HTR-8/SVneo (cell line): ENCODE measurements at regions not wholly inside any gene's neighbourhood (a gene's known extent, or its start where the extent isn't known, plus 50 kb on each side); places are given as distances from the start of the nearest gene placed in this dataset.

Source experiments
- DNase-seq: peaks from one replicate; pipeline ENCODE4 v3.0.0; 2011; ENCODE audit warnings: low spot score, mixed read lengths; ENCODE audit not compliant: insufficient read length
- FAIRE-seq: peaks from 2 replicates; lab custom pipeline; 2011; peaks lifted over from hg19 to GRCh38; lab: Jason Lieb, UNC

DNA sequence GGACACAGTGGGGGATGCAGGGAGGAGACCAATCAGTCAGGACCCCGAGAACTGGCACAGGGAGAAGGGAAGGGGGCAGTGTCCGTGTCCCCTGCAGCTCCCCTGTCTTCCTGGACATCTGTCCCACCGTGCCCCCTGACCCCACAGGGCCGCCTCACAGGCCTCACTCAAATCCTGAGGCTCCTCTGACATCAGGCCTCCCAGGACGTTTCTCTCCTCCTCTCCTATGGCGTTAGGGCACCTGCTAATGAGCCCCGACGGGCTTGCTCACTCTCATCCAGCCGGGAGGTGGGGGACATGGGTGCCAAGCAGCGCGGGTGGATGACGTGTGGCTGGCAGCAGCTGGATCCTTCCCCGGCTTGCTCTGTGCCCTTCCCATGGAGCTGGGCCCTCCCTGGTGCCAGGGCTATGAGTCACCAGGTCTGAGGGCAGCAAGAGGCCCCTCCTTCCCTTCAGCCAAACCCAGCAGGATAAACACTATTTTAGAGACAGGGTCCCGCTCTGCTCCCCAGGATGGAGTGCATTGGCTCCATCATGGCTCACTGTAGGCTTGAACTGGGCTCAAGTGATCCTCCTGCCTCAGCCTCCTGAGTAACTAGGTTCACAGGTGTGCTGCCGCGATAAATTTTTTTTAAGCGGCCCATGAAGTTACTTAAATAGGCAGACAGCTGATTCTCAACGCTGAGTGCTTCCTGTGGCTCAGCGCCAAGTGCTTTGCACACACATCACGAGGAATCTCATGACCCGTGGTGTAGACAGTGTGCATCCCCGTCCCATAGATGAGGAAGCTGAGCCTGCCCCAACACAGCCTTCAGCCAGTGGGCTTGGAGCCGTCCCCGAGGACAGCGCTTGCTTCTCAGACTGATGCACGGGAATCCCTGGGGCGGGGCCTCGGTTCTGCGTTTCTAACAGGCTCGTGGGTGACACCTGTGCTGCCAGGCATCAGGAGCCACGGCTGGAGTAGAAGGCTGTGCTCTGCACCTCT, 64.5 kb upstream of the HDAC4 start:
- DNase-seq: peak; percentile 45
- FAIRE-seq: no peak

DNA sequence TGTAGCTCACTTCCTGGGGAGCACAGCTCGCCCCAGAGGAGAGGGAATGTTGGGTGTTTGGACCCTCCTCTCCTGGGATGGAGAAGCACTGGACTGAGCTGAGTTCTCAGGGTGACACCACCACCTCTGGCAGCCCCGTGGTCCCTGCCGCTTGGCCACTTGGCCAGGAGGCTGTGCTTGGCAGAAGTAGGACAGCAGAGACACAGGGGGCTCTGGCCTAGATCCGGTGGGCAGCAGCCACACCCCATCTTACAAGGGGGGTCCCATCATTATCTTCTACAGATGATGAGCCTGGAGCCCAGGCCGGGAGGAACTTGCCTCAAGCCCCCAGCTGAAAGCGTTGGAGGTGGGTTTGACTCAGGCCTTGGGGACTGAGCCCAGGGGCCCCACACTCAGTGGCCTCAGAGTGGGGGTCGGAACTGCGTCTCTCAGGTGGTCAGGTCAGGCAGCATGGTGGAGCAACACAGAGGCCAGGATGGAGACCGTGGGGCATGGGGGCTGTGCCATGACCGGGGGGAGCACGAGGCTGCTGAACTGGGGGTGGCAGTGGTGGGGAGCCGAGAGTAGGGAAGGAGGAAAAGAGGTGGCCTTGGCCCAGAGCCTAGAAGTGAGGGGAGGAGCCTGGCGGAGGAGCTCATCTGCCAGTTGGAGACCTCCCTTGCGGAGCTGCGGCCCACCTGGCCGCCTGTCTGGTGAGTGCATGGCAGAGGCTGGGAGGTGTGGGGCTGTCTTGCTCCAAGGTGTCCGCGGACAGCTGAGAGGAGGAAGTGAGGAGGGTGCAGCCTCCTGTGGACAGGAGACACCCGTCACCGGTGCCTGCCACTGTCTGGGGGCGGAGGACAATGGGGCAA, 63.6 kb upstream of the HDAC4 start:
- DNase-seq (no peak), FAIRE-seq (no peak)

- no peak for FAIRE-seq
- DNase-seq: no peak
These were observed 62.8 kb upstream of the HDAC4 start for GRCh38 chr2:239463541-239464165.

DNA sequence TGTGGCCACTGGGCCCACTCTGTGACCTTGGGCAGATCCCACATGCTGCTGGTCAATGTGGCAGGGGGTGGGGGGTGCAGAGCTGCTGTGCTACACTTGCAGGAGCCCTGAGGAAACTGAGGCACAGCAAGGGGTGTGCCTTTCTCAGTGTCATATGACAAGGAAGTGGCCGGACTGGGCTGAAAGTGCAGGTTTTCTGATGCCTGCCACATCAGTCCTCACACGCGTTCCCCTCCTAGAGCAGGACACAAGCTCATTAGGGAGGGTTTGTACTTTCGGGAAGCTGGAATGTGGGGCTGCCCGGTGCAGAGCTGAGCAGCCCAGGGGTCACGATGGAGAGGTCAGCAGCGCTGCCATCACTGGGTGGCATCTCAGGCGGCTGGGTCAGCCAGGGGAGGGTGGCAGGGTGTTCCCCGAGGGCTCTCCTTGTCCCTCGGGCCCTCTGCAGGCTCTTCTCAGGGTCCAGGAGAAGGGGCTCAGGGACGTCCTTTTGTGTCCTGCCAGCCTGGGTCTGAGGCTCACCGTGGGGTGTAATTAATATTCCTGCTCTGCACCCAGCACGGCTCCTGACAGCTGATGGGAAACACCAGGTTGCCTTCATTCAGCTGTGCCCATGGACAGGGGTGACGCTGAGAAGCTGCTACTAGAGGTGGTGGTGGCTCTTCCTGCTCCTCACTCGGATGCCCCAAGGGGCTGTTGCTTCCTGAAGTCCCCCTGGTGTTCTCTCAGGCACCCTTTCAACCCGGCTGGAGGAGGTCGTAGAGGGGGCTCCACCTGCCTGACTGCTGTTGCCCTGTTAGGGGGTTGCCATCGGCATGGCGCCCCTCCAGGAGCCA, 62.1 kb upstream of the HDAC4 start:
- FAIRE-seq (no peak), DNase-seq (no peak)

- no peak for DNase-seq
- no peak for FAIRE-seq
These were observed 61.3 kb upstream of the HDAC4 start for GRCh38 chr2:239462191-239462515.

DNA sequence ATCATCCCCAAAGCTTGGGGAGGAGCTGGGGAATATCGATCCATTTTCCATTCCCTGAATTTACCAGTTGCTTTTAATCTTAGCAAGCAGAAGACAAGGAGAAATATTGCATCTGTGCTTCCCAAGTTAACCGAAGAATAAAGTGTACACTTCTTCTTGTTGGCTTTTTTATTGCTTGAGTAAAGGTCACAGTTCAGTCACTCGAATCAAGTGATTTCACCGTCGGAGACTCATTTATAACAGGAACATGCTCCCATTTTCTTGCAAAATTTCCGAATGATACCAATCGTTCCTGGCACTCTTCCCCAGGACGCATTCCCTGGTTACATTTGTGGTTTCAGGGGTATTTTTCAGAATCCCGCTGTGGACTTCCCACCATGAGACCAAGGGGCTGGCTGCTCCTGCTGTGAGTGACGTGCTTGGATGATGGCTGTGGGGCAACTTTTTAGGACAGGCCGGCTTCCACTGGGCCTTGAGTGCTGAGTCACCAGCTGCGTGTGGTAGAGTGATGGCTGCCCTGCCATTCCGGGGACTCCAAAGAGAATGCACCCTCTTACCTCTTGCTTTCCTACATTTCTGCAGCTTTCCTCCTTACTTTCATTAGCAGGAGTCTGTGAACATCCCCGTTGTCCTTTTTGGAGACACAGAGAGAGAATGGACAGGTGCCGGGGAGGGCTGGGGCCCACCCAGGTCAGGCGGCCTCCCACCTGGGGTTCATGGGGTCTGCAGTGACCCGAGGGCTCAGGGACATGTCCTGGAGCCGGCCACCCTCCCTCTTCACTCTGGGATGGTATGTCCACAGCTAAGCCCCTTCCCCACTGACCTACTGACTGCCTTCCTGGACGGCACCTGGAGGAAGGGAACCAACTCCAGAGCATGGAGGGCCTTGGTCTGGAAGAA, 60.7 kb upstream of the HDAC4 start:
- no peak for FAIRE-seq
- no peak for DNase-seq

DNA sequence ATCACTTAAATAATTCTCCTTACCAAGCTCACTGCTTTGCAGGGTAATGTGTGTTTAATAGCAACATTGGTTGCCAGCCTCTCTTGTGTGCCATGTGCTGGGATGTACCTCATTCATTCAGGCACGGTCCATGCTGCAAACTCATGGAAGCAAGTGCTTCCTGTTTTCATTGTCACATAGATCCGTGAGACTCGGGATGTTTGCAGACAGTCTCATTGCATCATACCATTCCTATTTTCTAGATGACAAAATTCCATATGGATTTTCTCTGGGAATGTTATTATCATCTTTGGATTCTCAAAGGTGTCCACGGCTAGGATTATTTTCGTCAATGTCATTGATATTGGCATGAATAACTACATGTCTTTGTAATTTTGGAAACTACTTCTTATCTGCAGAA, 60.0 kb upstream of the HDAC4 start:
- no peak for FAIRE-seq
- no peak for DNase-seq

GRCh38 chr2:239459606-239460005, 58.8 kb upstream of the HDAC4 start:
- DNase-seq (no peak), FAIRE-seq (no peak)

GRCh38 chr2:239459056-239459455, 58.2 kb upstream of the HDAC4 start:
- DNase-seq: no peak
- FAIRE-seq: no peak

DNA sequence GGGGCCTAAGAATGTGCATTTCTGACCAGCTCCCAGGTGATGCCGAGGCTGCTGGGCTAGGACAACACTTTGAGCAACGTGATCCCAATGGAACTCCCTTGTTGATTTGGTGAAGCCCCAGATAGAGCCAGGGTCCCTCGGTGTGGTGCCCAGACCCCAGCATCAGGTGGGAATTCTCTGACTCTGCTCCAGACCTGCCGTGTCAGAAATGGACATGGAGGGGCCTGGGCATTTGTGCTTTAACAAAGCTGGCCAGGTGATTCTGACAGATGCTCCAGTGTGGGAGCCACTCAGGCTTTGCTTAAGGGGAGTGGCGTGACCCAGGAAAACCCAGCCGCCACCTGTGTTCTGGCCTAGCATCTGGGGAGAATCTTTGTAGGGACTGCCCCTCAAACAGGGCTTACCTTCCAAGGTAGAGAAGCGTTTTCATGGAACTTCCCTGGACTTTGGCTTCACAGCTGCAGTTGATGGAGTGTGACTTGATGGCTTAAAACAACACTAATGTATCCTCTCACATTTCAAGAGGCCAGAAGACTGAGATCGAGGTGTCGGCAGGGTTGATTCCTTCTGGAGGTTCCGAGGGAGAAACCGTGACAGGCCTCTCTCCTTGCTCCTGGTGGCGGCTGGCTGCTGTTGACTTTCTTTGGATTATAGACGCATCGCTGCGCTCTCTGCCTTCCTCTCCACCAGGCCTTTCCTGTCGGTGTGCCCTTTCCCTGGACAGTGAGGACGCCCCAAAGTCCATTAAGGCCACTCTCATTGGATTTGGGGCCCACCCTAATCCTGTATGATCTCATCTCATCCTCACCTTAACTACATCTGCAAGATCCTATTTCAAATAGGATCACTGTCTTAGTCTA, 57.0 kb upstream of the HDAC4 start:
- no peak for DNase-seq
- no peak for FAIRE-seq

DNA sequence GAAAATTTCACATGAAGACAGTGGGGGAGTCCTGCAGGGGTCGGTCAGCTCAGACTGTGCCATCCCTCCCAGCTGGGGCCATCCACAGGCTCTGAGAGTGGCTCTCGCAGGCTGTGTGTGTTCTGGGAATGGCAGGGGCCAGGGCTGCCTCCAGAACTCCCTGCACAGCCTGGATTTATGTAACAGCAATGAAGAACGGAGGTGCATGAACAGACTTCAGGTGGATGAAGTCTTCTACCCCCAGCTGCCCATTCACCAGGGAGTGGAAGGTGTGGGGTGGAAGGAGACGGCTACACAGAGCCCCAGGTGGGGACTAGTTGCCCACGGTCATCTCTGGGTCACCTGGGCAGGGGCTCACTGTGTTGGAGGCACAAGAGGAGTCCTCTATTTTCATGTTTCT, 56.1 kb upstream of the HDAC4 start:
- no peak for FAIRE-seq
- no peak for DNase-seq

- FAIRE-seq: no peak
- no peak for DNase-seq
These were observed 54.8 kb upstream of the HDAC4 start for GRCh38 chr2:239455436-239456203.

- no peak for FAIRE-seq
- no peak for DNase-seq
These were observed 53.7 kb upstream of the HDAC4 start for GRCh38 chr2:239454507-239454906.
